ENCODE measurements at regions not wholly inside any gene's neighbourhood (a gene's known extent, or its start where the extent isn't known, plus 50 kb on each side); places are given as distances from the start of the nearest gene placed in this dataset.

DNA sequence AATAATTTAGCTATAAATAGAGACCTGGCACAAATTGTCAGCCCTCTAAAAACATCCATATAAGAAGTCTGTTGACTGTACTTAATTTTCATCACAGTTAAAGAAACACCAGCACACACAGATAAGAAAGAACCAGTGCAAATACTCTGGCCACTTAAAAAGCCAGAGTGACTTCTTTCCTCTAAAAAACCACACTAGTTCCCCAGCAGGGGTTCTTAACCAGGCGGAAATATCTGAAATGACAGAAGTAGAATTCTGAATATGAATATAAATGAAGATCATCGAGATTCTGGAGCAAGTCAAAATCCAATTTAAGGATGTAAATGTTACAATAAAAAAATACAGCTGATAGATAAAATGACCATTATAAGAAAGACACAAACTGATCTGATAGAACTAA is 870.6 kb upstream of the ADGRL4 start:
- no peak for TF ChIP-seq ZNF317 (CRISPR knock-in tag; IDR thresholded peaks at IDR 0.05)
- no peak for TF ChIP-seq YY1 (IDR thresholded peaks at IDR 0.05; ENCODE audit: insufficient read depth, insufficient replicate concordance, low read depth, low read length)
- TF ChIP-seq ZNF232 (CRISPR knock-in tag; IDR thresholded peaks at IDR 0.05; ENCODE audit: borderline replicate concordance), result no peak

All from HepG2 (cell line).